Prostate gland (tissue), 2 donors: ENCODE measurements at regions not wholly inside any gene's neighbourhood (a gene's known extent, or its start where the extent isn't known, plus 50 kb on each side); places are given as distances from the start of the nearest gene placed in this dataset.

Experiments used
- POLR2A ChIP-seq: fragments of 450-650 bp; IDR thresholded peaks from one replicate; pipeline ENCODE4 v1.6.1; 2016; ENCODE audit warnings: antibody characterized with exemption, mild to moderate bottlenecking
- POLR2AphosphoS5 ChIP-seq: sonication (generic); formaldehyde crosslinking; IDR thresholded peaks from one replicate; pipeline ENCODE4 v1.6.1; 2017; ENCODE audit warnings: antibody characterized with exemption
- TF ChIP-seq, protein P1 (sequence below), 4 experiments: fragments of 200-600 bp in 2 of 4; fragments of 450-650 bp in 2 of 4; sonication (generic) in 2 of 4; IDR thresholded peaks; 1 replicate in 3 of 4; 2 replicates in 1 of 4; pipeline ENCODE4 v1.5.1; 2016 to 2019; ENCODE audit warnings: antibody characterized with exemption in 4 of 4, mild to moderate bottlenecking in 2 of 4, moderate library complexity in 2 of 4

DNA sequence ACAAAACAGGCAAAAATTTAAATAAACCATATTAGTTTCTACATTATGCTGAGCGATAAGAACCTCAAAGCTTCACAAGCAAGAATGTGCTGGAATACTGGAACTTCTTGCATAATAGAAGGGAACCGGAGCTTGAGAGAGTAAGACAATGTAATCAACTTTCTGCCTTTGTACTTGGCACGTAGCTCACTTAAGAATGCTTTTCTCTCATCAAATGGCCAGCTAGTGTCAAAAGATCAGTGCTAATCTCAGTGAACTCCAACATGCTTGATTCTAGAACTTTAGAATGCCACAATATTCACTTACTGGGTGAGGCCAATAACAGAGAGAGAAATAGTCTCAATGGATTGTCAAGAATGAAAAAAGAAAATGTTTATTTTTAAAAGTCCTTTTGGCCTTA, 486.1 kb upstream of the LRRC7 start:
- no peak for TF ChIP-seq POLR2A
- TF ChIP-seq, protein P1, sequence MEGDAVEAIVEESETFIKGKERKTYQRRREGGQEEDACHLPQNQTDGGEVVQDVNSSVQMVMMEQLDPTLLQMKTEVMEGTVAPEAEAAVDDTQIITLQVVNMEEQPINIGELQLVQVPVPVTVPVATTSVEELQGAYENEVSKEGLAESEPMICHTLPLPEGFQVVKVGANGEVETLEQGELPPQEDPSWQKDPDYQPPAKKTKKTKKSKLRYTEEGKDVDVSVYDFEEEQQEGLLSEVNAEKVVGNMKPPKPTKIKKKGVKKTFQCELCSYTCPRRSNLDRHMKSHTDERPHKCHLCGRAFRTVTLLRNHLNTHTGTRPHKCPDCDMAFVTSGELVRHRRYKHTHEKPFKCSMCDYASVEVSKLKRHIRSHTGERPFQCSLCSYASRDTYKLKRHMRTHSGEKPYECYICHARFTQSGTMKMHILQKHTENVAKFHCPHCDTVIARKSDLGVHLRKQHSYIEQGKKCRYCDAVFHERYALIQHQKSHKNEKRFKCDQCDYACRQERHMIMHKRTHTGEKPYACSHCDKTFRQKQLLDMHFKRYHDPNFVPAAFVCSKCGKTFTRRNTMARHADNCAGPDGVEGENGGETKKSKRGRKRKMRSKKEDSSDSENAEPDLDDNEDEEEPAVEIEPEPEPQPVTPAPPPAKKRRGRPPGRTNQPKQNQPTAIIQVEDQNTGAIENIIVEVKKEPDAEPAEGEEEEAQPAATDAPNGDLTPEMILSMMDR (IDR thresholded peaks at IDR 0.05) = no peak
- no peak for TF ChIP-seq POLR2AphosphoS5
